HG03442 (cell line): ENCODE measurements at regions not wholly inside any gene's neighbourhood (a gene's known extent, or its start where the extent isn't known, plus 50 kb on each side); places are given as distances from the start of the nearest gene placed in this dataset.

Experiments used
- ATAC-seq: cut with Tn5 transposase; IDR thresholded peaks from one replicate; pipeline ENCODE4 v1.9.1; 2021; ENCODE audit warnings: mild to moderate bottlenecking, moderate library complexity; ENCODE audit not compliant: unreplicated experiment

- ATAC-seq, result no peak
Observed at GRCh38 chr6:40340957-40341356, 246.2 kb downstream of the LRFN2 start.

GRCh38 chr6:40340196-40340595, 247.0 kb downstream of the LRFN2 start:
- ATAC-seq, result no peak

- ATAC-seq, result no peak
Observed at GRCh38 chr6:40338306-40338705, 248.9 kb downstream of the LRFN2 start.

GRCh38 chr6:40336940-40337760, 250.0 kb downstream of the LRFN2 start:
- ATAC-seq, result no peak

GRCh38 chr6:40336296-40336695, 250.9 kb downstream of the LRFN2 start:
- ATAC-seq, result no peak

GRCh38 chr6:40334496-40335270, 252.5 kb downstream of the LRFN2 start:
- ATAC-seq, result no peak

- ATAC-seq, result no peak
Observed at GRCh38 chr6:40331545-40331944, 255.6 kb downstream of the LRFN2 start.

- no peak for ATAC-seq
Observed at GRCh38 chr6:40330301-40330721, 256.9 kb downstream of the LRFN2 start.

- ATAC-seq, result no peak
Observed at GRCh38 chr6:40328986-40329545, 258.1 kb downstream of the LRFN2 start.

GRCh38 chr6:40328386-40328985, 258.7 kb downstream of the LRFN2 start:
- no peak for ATAC-seq

GRCh38 chr6:40326714-40327421, 260.3 kb downstream of the LRFN2 start:
- no peak for ATAC-seq

GRCh38 chr6:40325791-40326190, 261.4 kb downstream of the LRFN2 start:
- ATAC-seq, result no peak

GRCh38 chr6:40325041-40325440, 262.1 kb downstream of the LRFN2 start:
- ATAC-seq, result no peak

- no peak for ATAC-seq
Observed at GRCh38 chr6:40323881-40324634, 263.1 kb downstream of the LRFN2 start.

- no peak for ATAC-seq
Observed at GRCh38 chr6:40322336-40322735, 264.8 kb downstream of the LRFN2 start.

- ATAC-seq, result no peak
Observed at GRCh38 chr6:40321616-40322015, 265.5 kb downstream of the LRFN2 start.

GRCh38 chr6:40320947-40321346, 266.2 kb downstream of the LRFN2 start:
- ATAC-seq, result no peak

- no peak for ATAC-seq
Observed at GRCh38 chr6:40320441-40320840, 266.7 kb downstream of the LRFN2 start.

GRCh38 chr6:40319124-40319523, 268.0 kb downstream of the LRFN2 start:
- ATAC-seq, result no peak

GRCh38 chr6:40315060-40315459, 272.1 kb downstream of the LRFN2 start:
- no peak for ATAC-seq
